Lower leg skin (tissue), 4 donors: ENCODE measurements at regions not wholly inside any gene's neighbourhood (a gene's known extent, or its start where the extent isn't known, plus 50 kb on each side); places are given as distances from the start of the nearest gene placed in this dataset.

Experiments used
- DNase-seq, 2 donors: peaks; one replicate each; pipeline ENCODE4 v3.0.0-alpha.2; 2019; ENCODE audit warnings: low spot score in 2 of 2
- H3K4me3 ChIP-seq: fragments of 200-600 bp; sonication (generic); 2 replicates; pipeline ENCODE4 v1.5.1; 2017; ENCODE audit warnings: mild to moderate bottlenecking, low read depth; ENCODE audit not compliant: poor library complexity, severe bottlenecking
- POLR2A ChIP-seq, 2 donors: fragments of 450-650 bp; IDR thresholded peaks; one replicate each; pipeline ENCODE4 v1.6.1; 2016 to 2017; ENCODE audit warnings: antibody characterized with exemption in 2 of 2, mild to moderate bottlenecking in 1 of 2, moderate library complexity in 1 of 2
- WGBS, 2 donors: methylation state at CpG; one replicate each; pipeline ENCODE4 v1.1.5; 2018; 5-methylcytosine and 5-hydroxymethylcytosine counted together
- intact Hi-C: fragments of 100-400 bp; cut with DNase I; formaldehyde crosslinking; loops from one replicate; pipeline ENCODE4 v1.15.0; 2023; ENCODE audit warnings: low total_unique reads
- TF ChIP-seq, protein P1 (sequence below), 3 donors: fragments of 450-650 bp; IDR thresholded peaks; one replicate each; pipeline ENCODE4 v1.5.1; 2016; ENCODE audit warnings: antibody characterized with exemption in 3 of 3, mild to moderate bottlenecking in 3 of 3, moderate library complexity in 2 of 3

- intact Hi-C loops: no loop called here
- DNase-seq: no peak
- no peak overlapping the region for H3K4me3 ChIP-seq
- 55 to 59% methylated on average over 3 of the region's 3 CpGs for WGBS, 2 donors
- TF ChIP-seq, protein P1, sequence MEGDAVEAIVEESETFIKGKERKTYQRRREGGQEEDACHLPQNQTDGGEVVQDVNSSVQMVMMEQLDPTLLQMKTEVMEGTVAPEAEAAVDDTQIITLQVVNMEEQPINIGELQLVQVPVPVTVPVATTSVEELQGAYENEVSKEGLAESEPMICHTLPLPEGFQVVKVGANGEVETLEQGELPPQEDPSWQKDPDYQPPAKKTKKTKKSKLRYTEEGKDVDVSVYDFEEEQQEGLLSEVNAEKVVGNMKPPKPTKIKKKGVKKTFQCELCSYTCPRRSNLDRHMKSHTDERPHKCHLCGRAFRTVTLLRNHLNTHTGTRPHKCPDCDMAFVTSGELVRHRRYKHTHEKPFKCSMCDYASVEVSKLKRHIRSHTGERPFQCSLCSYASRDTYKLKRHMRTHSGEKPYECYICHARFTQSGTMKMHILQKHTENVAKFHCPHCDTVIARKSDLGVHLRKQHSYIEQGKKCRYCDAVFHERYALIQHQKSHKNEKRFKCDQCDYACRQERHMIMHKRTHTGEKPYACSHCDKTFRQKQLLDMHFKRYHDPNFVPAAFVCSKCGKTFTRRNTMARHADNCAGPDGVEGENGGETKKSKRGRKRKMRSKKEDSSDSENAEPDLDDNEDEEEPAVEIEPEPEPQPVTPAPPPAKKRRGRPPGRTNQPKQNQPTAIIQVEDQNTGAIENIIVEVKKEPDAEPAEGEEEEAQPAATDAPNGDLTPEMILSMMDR (IDR thresholded peaks at IDR 0.05): no peak
- no peak for TF ChIP-seq POLR2A (IDR thresholded peaks at IDR 0.05)
These were observed 2127.3 kb upstream of the WWC1 start for GRCh38 chr5:166163996-166164610.

DNA sequence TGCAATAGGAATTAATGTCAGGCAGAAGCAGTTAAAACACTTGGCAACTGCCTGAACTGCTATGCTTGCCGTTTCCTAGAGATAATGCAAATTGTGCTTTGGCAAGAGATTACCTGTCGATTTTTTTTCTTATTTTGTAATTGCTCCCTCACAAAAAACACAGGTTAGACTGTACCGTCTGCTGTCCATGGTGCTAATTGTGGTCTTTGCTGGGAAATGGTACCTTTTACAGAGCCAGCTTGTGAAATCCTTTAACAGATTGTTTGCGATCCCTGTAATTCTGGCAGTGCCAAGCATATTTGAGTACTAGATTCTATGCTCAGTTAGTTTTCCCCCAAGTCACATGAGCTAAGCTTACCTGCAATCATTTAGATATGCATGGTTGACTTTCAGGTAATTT is 2125.8 kb upstream of the WWC1 start:
- DNase-seq: no peak
- H3K4me3 ChIP-seq: no peak overlapping the region
- intact Hi-C loops: no loop called here
- TF ChIP-seq, protein P1 (IDR thresholded peaks at IDR 0.05): no peak
- TF ChIP-seq POLR2A (IDR thresholded peaks at IDR 0.05): no peak
- 28% methylated on average over 4 of the region's 4 CpGs for WGBS, 2 donors

GRCh38 chr5:166166071-166166470 is 2125.4 kb upstream of the WWC1 start:
- no peak for DNase-seq
- 54 to 64% methylated on average over 5 of the region's 5 CpGs for WGBS, 2 donors
- intact Hi-C loops: no loop called here
- TF ChIP-seq, protein P1 (IDR thresholded peaks at IDR 0.05): no peak
- no peak for TF ChIP-seq POLR2A (IDR thresholded peaks at IDR 0.05)
- H3K4me3 ChIP-seq: no peak overlapping the region

- intact Hi-C loops: no loop called here
- WGBS, 2 donors: 68 to 71% methylated on average over 4 of the region's 4 CpGs
- no peak for DNase-seq
- no peak overlapping the region for H3K4me3 ChIP-seq
- TF ChIP-seq, protein P1 (IDR thresholded peaks at IDR 0.05): no peak
- TF ChIP-seq POLR2A (IDR thresholded peaks at IDR 0.05): no peak
These were observed 2118.8 kb upstream of the WWC1 start for GRCh38 chr5:166172597-166172996.

DNA sequence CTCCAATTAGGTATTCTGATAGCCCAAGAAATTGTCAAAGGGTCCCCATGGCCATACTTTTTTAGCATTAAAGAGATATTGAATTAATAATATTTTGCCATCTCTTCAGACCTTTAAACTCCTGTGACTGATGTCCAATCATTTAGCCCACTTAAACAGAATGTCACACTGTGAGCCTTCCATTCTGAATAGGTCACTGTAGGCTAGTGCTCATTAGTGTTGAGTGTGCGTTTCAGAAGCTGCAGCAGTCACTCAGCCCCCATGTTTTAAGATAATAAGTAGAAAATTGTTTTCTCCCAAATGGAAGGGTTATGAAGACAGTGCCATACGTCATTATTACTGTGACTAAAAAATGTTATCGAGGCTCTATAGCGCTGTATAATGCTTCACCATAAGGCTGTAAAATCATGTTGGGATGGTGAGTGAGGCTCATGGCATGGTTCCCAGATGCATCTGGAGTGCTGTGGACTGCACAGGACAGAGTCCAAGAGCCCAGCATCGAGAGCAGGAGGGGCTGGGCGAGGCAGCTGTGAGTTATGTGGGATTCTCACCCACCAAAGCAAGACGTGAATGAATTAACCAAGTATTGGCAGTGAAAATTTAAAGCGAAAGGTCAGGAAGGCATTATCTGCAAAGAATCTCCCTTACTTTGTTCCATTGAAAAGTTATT is 2112.9 kb upstream of the WWC1 start:
- 53 to 58% methylated on average over 8 of the region's 8 CpGs for WGBS, 2 donors
- no peak for DNase-seq
- intact Hi-C loops: no loop called here

More for the DNA sequence above, 2112.9 kb upstream of the WWC1 start:
- TF ChIP-seq POLR2A (IDR thresholded peaks at IDR 0.05): no peak
- TF ChIP-seq, protein P1 (IDR thresholded peaks at IDR 0.05): no peak
- H3K4me3 ChIP-seq: no peak overlapping the region
